MCF 10A (cell line): ENCODE measurements at regions not wholly inside any gene's neighbourhood (a gene's known extent, or its start where the extent isn't known, plus 50 kb on each side); places are given as distances from the start of the nearest gene placed in this dataset.
A peak's percentile ranks its signal among the peaks of the same experiment; 100 is the strongest.

Experiments
- BruUV-seq: library from RNA; stranded (reverse); fragments of 400-500 nt; replicated peaks from 2 replicates; lab custom pipeline; 2021; lab: Mats Ljungman, UMichigan
- CTCF ChIA-PET: fragments of 300-600 bp; sonication (Branson Sonifier 250); formaldehyde crosslinking; extraction: SDS; loops from one replicate; lab custom pipeline; 2021; ENCODE audit warnings: antibody characterized with exemption, inconsistent platforms; lab: Yijun Ruan, JAX
- POLR2A ChIA-PET: fragments of 300-600, 350-650 bp; sonication (Branson Sonifier 250); formaldehyde crosslinking; extraction: SDS; loops from one replicate; lab custom pipeline; 2020; ENCODE audit warnings: antibody characterized with exemption, inconsistent platforms; lab: Yijun Ruan, JAX
- DNase-seq: peaks from one replicate; pipeline ENCODE4 v3.0.0-alpha.2; 2018; ENCODE audit not compliant: unreplicated experiment
- H3K27ac Mint-ChIP-seq: one replicate; pipeline ENCODE4 v1.8.0; 2022; ENCODE audit warnings: mild to moderate bottlenecking, low read depth, mixed read lengths; ENCODE audit not compliant: unreplicated experiment
- H3K27me3 Mint-ChIP-seq: one replicate; pipeline ENCODE4 v1.8.0; 2022; ENCODE audit warnings: mixed read lengths; ENCODE audit not compliant: insufficient read depth, unreplicated experiment
- H3K36me3 Mint-ChIP-seq: one replicate; pipeline ENCODE4 v1.8.0; 2022; ENCODE audit warnings: mild to moderate bottlenecking, moderate library complexity, mixed read lengths; ENCODE audit not compliant: insufficient read depth, unreplicated experiment
- H3K4me1 Mint-ChIP-seq: one replicate; pipeline ENCODE4 v1.8.0; 2022; ENCODE audit warnings: mixed read lengths; ENCODE audit not compliant: insufficient read depth, unreplicated experiment
- H3K4me3 Mint-ChIP-seq: one replicate; pipeline ENCODE4 v1.8.0; 2022; ENCODE audit warnings: mild to moderate bottlenecking, moderate library complexity, mixed read lengths; ENCODE audit not compliant: unreplicated experiment
- H3K9me3 Mint-ChIP-seq: one replicate; pipeline ENCODE4 v1.8.0; 2022; ENCODE audit warnings: mixed read lengths; ENCODE audit not compliant: unreplicated experiment
- intact Hi-C: fragments of 100-400 bp; cut with micrococcal nuclease; formaldehyde crosslinking; loops from 2 replicates; pipeline ENCODE4 v1.14.1; 2022
- TF ChIP-seq, protein P1 (sequence below): fragments of 200-600 bp; IDR thresholded peaks from one replicate; pipeline ENCODE4 v1.8.0; 2022; ENCODE audit warnings: antibody characterized with exemption, mild to moderate bottlenecking; ENCODE audit not compliant: unreplicated experiment

DNA sequence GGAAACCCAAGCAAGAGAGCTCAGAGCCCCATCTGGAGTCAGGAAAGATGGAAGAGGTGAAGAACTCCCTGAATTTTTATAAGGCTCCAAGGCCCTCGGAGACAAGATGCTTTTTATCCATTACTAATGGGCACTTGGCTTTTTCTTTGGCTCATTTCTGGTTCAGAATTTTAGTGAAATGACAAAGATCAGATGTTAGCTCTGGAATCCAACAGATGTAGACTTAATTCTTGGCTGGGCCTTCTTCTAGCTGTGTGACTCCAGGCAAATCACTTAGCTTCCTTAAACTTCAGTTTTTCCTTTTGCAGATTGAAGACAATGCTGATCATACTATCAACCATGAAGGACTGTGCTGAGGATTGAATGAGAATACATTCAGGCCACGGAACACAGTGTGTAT lies 85.2 kb downstream of the HRH4 start:
- Mint-ChIP-seq H3K36me3 (no peaks in the 10 kb centered on the region), H3K9me3 (no peaks in the 10 kb centered on the region), H3K27ac (no peak overlapping the region), H3K4me3 (no peak overlapping the region), H3K4me1 (no peaks in the 10 kb centered on the region), H3K27me3 (no peaks in the 10 kb centered on the region)
- ChIA-PET POLR2A (interaction anchor here (0.6 to 0.7 kb wide), 2 partner anchors 51 to 181 kb away, joined by 3 read pairs; no protein-coding TSS in a partner anchor), CTCF (interaction anchor here (0.7 to 6.8 kb wide), 11 partner anchors 11 to 188 kb away, joined by 3 to 215 read pairs (median 5); no protein-coding TSS in a partner anchor)
- no peak for DNase-seq
- intact Hi-C loops: no loop called here
- TF ChIP-seq, protein P1, sequence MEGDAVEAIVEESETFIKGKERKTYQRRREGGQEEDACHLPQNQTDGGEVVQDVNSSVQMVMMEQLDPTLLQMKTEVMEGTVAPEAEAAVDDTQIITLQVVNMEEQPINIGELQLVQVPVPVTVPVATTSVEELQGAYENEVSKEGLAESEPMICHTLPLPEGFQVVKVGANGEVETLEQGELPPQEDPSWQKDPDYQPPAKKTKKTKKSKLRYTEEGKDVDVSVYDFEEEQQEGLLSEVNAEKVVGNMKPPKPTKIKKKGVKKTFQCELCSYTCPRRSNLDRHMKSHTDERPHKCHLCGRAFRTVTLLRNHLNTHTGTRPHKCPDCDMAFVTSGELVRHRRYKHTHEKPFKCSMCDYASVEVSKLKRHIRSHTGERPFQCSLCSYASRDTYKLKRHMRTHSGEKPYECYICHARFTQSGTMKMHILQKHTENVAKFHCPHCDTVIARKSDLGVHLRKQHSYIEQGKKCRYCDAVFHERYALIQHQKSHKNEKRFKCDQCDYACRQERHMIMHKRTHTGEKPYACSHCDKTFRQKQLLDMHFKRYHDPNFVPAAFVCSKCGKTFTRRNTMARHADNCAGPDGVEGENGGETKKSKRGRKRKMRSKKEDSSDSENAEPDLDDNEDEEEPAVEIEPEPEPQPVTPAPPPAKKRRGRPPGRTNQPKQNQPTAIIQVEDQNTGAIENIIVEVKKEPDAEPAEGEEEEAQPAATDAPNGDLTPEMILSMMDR: no peak
- BruUV-seq: no TSS peak

DNA sequence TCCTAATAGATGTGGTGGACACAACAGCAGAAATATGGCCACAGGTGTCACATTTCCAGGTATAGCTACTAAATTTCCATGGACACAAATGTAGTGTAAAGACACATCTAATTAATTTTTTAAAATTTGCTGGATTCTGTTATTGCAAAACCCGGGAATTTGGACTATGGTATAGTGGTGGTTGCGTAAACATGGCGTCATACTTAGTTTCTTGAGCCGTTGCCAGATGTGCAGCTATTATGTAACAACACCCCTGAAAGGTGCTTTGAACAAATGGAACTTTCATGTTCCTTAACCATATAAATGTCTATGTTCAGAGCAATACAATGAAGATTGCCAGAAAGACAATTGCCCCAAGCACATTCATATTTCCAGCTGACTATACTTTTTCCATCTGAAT lies 85.9 kb downstream of the HRH4 start:
- H3K4me1 Mint-ChIP-seq: no peaks in the 10 kb centered on the region
- DNase-seq: peak; percentile 77
- BruUV-seq: no TSS peak
- POLR2A ChIA-PET: interaction anchor here (0.6 to 0.8 kb wide), 2 partner anchors 15 to 51 kb away, joined by 3 read pairs; no protein-coding TSS in a partner anchor
- H3K9me3 Mint-ChIP-seq: no peaks in the 10 kb centered on the region
- no peak overlapping the region for H3K27ac Mint-ChIP-seq
- TF ChIP-seq, protein P1: no peak
- H3K4me3 Mint-ChIP-seq: no peak overlapping the region
- CTCF ChIA-PET: interaction anchor here (0.7 to 6.8 kb wide), 12 partner anchors 11 to 187 kb away, joined by 3 to 215 read pairs (median 6); no protein-coding TSS in a partner anchor
- no peaks in the 10 kb centered on the region for H3K36me3 Mint-ChIP-seq
- intact Hi-C loops: no loop called here
- no peaks in the 10 kb centered on the region for H3K27me3 Mint-ChIP-seq

DNA sequence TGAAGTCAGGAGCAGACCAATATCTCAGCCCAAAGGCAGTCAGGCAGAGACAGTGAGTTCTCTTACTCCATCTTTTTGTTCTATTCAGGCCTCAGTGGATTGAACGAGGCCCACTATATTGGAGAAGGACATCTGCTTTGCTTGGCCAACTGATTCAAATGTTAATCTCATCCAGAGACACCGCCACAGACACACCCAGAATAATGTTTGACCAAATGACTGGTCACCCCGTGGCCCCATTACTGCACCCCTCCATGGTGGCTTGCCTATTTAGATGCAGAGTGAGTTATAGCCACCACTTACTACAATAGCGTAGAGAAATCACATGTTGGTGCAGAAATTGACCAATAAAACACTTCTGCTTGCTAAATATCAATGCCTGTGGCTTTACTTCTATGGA lies 88.1 kb downstream of the HRH4 start:
- ChIA-PET POLR2A (interaction anchor here (0.7 kb wide), 1 partner anchor 30 kb away, joined by 3 read pairs; no protein-coding TSS in a partner anchor), CTCF (interaction anchor here (0.6 to 6.8 kb wide), 3 partner anchors 10 to 179 kb away, joined by 3 to 215 read pairs (median 5); no protein-coding TSS in a partner anchor)
- Mint-ChIP-seq H3K36me3 (no peaks in the 10 kb centered on the region), H3K9me3 (no peaks in the 10 kb centered on the region), H3K27ac (no peak overlapping the region), H3K4me3 (no peak overlapping the region), H3K27me3 (no peaks in the 10 kb centered on the region), H3K4me1 (peaks cover 6% of the 10 kb centered on the region)
- TF ChIP-seq, protein P1: no peak
- no TSS peak for BruUV-seq
- DNase-seq: no peak
- intact Hi-C loops: no loop called here

DNA sequence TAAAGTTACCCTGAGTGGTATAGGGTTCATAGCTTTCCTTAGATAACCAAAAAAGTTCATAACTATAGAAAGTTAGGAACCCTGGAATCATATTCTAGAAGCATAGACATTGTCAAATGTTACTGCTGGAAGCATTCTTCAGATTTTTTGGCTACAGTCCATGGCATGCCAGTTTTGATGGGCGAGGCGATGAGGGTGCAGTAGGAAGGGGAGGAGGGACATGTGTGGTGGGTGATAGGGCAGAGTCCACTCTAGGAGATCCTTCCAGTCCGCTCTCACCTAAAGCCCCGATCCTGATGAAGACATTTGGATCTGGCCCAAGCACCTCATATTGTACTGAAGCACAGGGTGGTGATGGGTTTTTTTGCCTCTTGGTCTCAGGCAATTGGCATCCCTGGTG lies 91.8 kb downstream of the HRH4 start:
- no peak for DNase-seq
- H3K9me3 Mint-ChIP-seq: no peaks in the 10 kb centered on the region
- peaks cover 6% of the 10 kb centered on the region for H3K4me1 Mint-ChIP-seq
- no peak overlapping the region for H3K4me3 Mint-ChIP-seq
- TF ChIP-seq, protein P1: no peak
- ChIA-PET CTCF (interaction anchor here (0.7 to 1.8 kb wide), 3 partner anchors 9 to 698 kb away, joined by 3 to 10 read pairs (median 3); no protein-coding TSS in a partner anchor), POLR2A (no interaction called here)
- H3K27ac Mint-ChIP-seq: no peak overlapping the region
- BruUV-seq: no TSS peak
- no peaks in the 10 kb centered on the region for H3K36me3 Mint-ChIP-seq
- H3K27me3 Mint-ChIP-seq: no peaks in the 10 kb centered on the region
- intact Hi-C loops: no loop called here
